K562 (cell line): ENCODE measurements at regions not wholly inside any gene's neighbourhood (a gene's known extent, or its start where the extent isn't known, plus 50 kb on each side); places are given as distances from the start of the nearest gene placed in this dataset.

Experiments
- ATAC-seq: fragments of 200-7000 bp; cut with Tn5 transposase; 3 replicates; pipeline ENCODE4 v1.9.1; 2020; ENCODE audit warnings: moderate library complexity
- BruUV-seq: library from RNA; stranded (reverse); fragments of 400-500 nt; replicated peaks from 2 replicates; lab custom pipeline; 2021; lab: Mats Ljungman, UMichigan
- CTCF ChIA-PET: fragments of 300-600 bp; formaldehyde crosslinking; extraction: SDS; loops from one replicate; lab custom pipeline; 2021; ENCODE audit warnings: low intra/inter-chr PET ratio; lab: Yijun Ruan, JAX
- POLR2A ChIA-PET: fragments of 300-600, 350-650 bp; sonication (Branson Sonifier 250); formaldehyde crosslinking; extraction: SDS; loops from one replicate; lab custom pipeline; 2021; ENCODE audit warnings: antibody characterized with exemption, inconsistent platforms; lab: Yijun Ruan, JAX
- DNase-seq, 4 experiments: peaks; one replicate each; pipeline versions ENCODE4 v3.0.0 to v3.0.0-alpha.2; 2011 to 2018; ENCODE audit warnings: low spot score in 3 of 4, mixed read lengths in 3 of 4; ENCODE audit errors: extremely low read depth in 1 of 4
- FAIRE-seq: peaks from 2 replicates; lab custom pipeline; 2011; peaks lifted over from hg19 to GRCh38; lab: Jason Lieb, UNC
- H2AFZ ChIP-seq: 2 replicates; pipeline ENCODE4 v1.6.0; 2011; ENCODE audit warnings: low read depth, low read length, control low read depth, inconsistent platforms
- H3K27ac ChIP-seq: fragments of 200-600 bp; 3 replicates; pipeline ENCODE4 v1.8.0; 2011; ENCODE audit warnings: low read depth, mild to moderate bottlenecking, control low read depth, inconsistent platforms, low read length, moderate library complexity, mixed read lengths; ENCODE audit errors: extremely low read depth
- H3K27me3 ChIP-seq, 2 experiments: fragments of 300-600 bp in 1 of 2; 2 replicates in 1 of 2; 3 replicates in 1 of 2; pipeline versions ENCODE4 v1.6.0 to v1.8.0; 2011; ENCODE audit warnings: inconsistent platforms in 2 of 2, low read length in 2 of 2, mild to moderate bottlenecking in 1 of 2, mixed read lengths in 1 of 2, moderate library complexity in 1 of 2; ENCODE audit not compliant: control insufficient read depth in 2 of 2, insufficient read depth in 2 of 2
- H3K36me3 ChIP-seq: fragments of 300-600 bp; 3 replicates; pipeline ENCODE4 v1.8.0; 2011; ENCODE audit warnings: mild to moderate bottlenecking, low read length, inconsistent platforms; ENCODE audit not compliant: control insufficient read depth, insufficient read depth
- H3K4me1 ChIP-seq, 2 experiments: fragments of 200-600 bp in 1 of 2; replicated peaks in 1 of 2; 2 replicates in 1 of 2; 3 replicates in 1 of 2; pipeline versions ENCODE4 v1.5.1 to v1.8.0; 2011; ENCODE audit warnings: inconsistent platforms in 2 of 2, low read length in 2 of 2, mild to moderate bottlenecking in 1 of 2, mixed read lengths in 1 of 2, moderate library complexity in 1 of 2; ENCODE audit not compliant: control insufficient read depth in 2 of 2, insufficient read depth in 2 of 2
- H3K4me2 ChIP-seq: 2 replicates; pipeline ENCODE4 v1.6.1; 2011; ENCODE audit warnings: low read length, control low read depth, inconsistent platforms, mixed read lengths; ENCODE audit not compliant: insufficient read depth
- H3K4me3 ChIP-seq: fragments of 200-600 bp; sonication (generic), shearing (Covaris generic); 2 replicates; pipeline ENCODE4 v1.5.1; 2016; ENCODE audit warnings: control low read depth, inconsistent platforms
- H3K79me2 ChIP-seq: fragments of 200-600 bp; 3 replicates; pipeline ENCODE4 v1.8.0; 2011; ENCODE audit warnings: low read length, inconsistent platforms; ENCODE audit not compliant: control insufficient read depth, insufficient read depth
- H3K9ac ChIP-seq, 2 experiments: 2 replicates each; pipeline versions ENCODE4 v1.6.0 to v1.6.1; 2011; ENCODE audit warnings: low read depth in 2 of 2, low read length in 2 of 2, control low read depth in 1 of 2, inconsistent platforms in 1 of 2, mild to moderate bottlenecking in 1 of 2, mixed read lengths in 1 of 2; ENCODE audit not compliant: insufficient read depth in 1 of 2
- H3K9me1 ChIP-seq: one replicate; pipeline ENCODE4 v1.6.0; 2011; ENCODE audit warnings: inconsistent platforms, mild to moderate bottlenecking, low read length, moderate library complexity; ENCODE audit not compliant: control insufficient read depth, insufficient read depth
- H3K9me3 ChIP-seq: replicated peaks from 2 replicates; pipeline ENCODE4 v1.5.1; 2011; ENCODE audit warnings: low read depth, low read length, inconsistent platforms; ENCODE audit not compliant: control insufficient read depth, insufficient read depth
- H4K20me1 ChIP-seq: replicated peaks from 2 replicates; pipeline ENCODE4 v1.6.1; 2011; ENCODE audit warnings: low read length, inconsistent platforms, mixed read lengths; ENCODE audit not compliant: control insufficient read depth, insufficient read depth
- E2F6 ChIP-seq, 2 experiments: IDR thresholded peaks; 2 replicates each; pipeline ENCODE4 v1.6.1; 2011; ENCODE audit warnings: borderline replicate concordance in 1 of 2, control low read depth in 1 of 2, low read depth in 1 of 2, low read length in 1 of 2, mild to moderate bottlenecking in 1 of 2, mixed read lengths in 1 of 2, moderate library complexity in 1 of 2; ENCODE audit not compliant: insufficient read depth in 1 of 2, insufficient read length in 1 of 2, poor library complexity in 1 of 2, severe bottlenecking in 1 of 2; ENCODE audit errors: extremely low read depth in 1 of 2
- FOXK2 ChIP-seq, 2 experiments: fragments of 450-650 bp; IDR thresholded peaks in 1 of 2; conservative IDR thresholded peaks in 1 of 2; 2 replicates each; pipeline ENCODE4 v1.6.1; 2016; ENCODE audit warnings: low read depth in 2 of 2, mild to moderate bottlenecking in 1 of 2
- MLX ChIP-seq, 2 experiments: fragments of 450-650 bp in 1 of 2; sonication (generic) in 1 of 2; formaldehyde crosslinking; conservative IDR thresholded peaks; 2 replicates each; pipeline versions ENCODE4 v1.4.0 to v1.8.1; 2020 to 2022; ENCODE audit warnings: mild to moderate bottlenecking in 1 of 2, missing genetic modification reagents in 1 of 2
- POLR2H ChIP-seq: IDR thresholded peaks from 2 replicates; pipeline ENCODE4 v1.6.1; 2016; ENCODE audit warnings: missing genetic modification characterization, low read depth, mild to moderate bottlenecking, control low read depth, missing compliant biosample characterization, moderate library complexity
- REST ChIP-seq, 2 experiments: fragments of 450-650 bp; formaldehyde crosslinking in 1 of 2; IDR thresholded peaks; 2 replicates each; pipeline versions ENCODE4 v1.4.0 to v1.6.1; 2014 to 2020; ENCODE audit warnings: mild to moderate bottlenecking in 2 of 2, borderline replicate concordance in 1 of 2, low read depth in 1 of 2
- RHOXF2B ChIP-seq: fragments of 250-450 bp; sonication (Bioruptor Pico); conservative IDR thresholded peaks from 2 replicates; pipeline ENCODE4 v1.5.1; 2021
- SLC30A9 ChIP-seq: fragments of 250-450 bp; sonication (Bioruptor Pico); IDR thresholded peaks from 2 replicates; pipeline ENCODE4 v1.8.0; 2022; ENCODE audit warnings: mild to moderate bottlenecking, moderate library complexity
- SP1 ChIP-seq: sonication (generic); formaldehyde crosslinking; IDR thresholded peaks from 2 replicates; pipeline ENCODE4 v1.8.1; 2022; ENCODE audit warnings: mild to moderate bottlenecking, missing genetic modification reagents
- STAG1 ChIP-seq: sonication (generic); formaldehyde crosslinking; IDR thresholded peaks from 2 replicates; pipeline ENCODE4 v1.5.0; 2020; ENCODE audit warnings: missing genetic modification reagents, borderline replicate concordance
- TAF9B ChIP-seq: fragments of 450-650 bp; IDR thresholded peaks from 2 replicates; pipeline ENCODE4 v1.6.1; 2018; ENCODE audit warnings: mild to moderate bottlenecking; ENCODE audit not compliant: partially characterized antibody
- WGBS: fragments of 100-300 bp; shearing (Covaris generic); methylation state at CpG from one replicate; pipeline ENCODE4 v1.1.6; 2016; ENCODE audit warnings: low coverage, mixed read lengths; ENCODE audit not compliant: insufficient coverage; ENCODE audit errors: missing lambda C conversion rate; 5-methylcytosine and 5-hydroxymethylcytosine counted together
- in situ Hi-C: fragments of 300-500 bp; cut with MboI; formaldehyde crosslinking; loops from 4 replicates; pipeline ENCODE4 v1.15.0; 2018; ENCODE audit warnings: inconsistent platforms, mixed read lengths
- intact Hi-C: fragments of 100-400 bp; cut with micrococcal nuclease; formaldehyde crosslinking; loops from 2 replicates; pipeline ENCODE4 v1.14.2; 2022

DNA sequence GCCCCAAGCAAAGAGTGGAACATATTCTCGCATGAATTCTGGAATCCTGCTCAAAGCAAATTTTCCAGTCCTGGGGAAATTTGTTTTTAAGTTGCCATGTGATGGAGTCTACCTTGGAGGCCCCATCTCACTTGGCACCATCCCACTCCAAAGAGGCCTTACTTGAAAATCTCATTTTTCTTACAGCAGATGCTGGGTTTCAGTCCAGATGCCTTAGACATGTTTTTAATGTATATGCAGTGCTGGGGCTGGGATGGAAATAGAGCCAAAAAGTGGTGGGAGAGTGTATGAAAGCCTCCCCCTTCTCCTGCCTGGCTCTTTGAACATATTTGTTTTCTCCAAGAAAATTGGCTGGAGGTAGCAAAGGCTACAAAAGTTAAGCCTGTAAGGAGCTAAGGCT, 493.7 kb downstream of the ENC1 start:
- Histone ChIP-seq H3K79me2 (no peaks in the 10 kb centered on the region), H3K4me2 (no peak overlapping the region), H2AFZ (no peak overlapping the region), H3K27me3 (peaks cover 0 to 4% of the 10 kb centered on the region in 2 experiments; a peak in 2 of 5 replicates), H3K9me1 (no peaks in the 10 kb centered on the region), H4K20me1 (no peaks in the 10 kb centered on the region), H3K9ac (no peak overlapping the region), H3K9me3 (no peaks in the 10 kb centered on the region), H3K27ac (no peak overlapping the region), H3K4me3 (no peak overlapping the region), H3K36me3 (no peaks in the 10 kb centered on the region), H3K4me1 (no peaks in the 10 kb centered on the region)
- DNase-seq, result no peak
- ChIA-PET CTCF (no interaction called here), POLR2A (no interaction called here)
- ATAC-seq, result no peak
- 4% methylated on average over 1 of the region's 1 CpG for WGBS
- no peak for FAIRE-seq
- intact Hi-C loops, result no loop called here
- in situ Hi-C loops, result no loop called here
- no TSS peak for BruUV-seq
- TF ChIP-seq TAF9B, result no peak
- no peak for TF ChIP-seq E2F6 (IDR thresholded peaks at IDR 0.05; ENCODE audit: borderline replicate concordance in 1 of 2, extremely low read depth in 1 of 2, insufficient read depth in 1 of 2, insufficient read length in 1 of 2, low read depth in 1 of 2, low read length in 1 of 2, poor library complexity in 1 of 2, severe bottlenecking in 1 of 2)
- no peak for TF ChIP-seq FOXK2 (conservative IDR thresholded peaks at IDR 0.05 in 1 of 2, IDR thresholded peaks at IDR 0.05 in 1 of 2; ENCODE audit: low read depth in 2 of 2)
- TF ChIP-seq REST (IDR thresholded peaks at IDR 0.05; ENCODE audit: borderline replicate concordance), result no peak
- TF ChIP-seq REST (CRISPR knock-in tag; IDR thresholded peaks at IDR 0.05; ENCODE audit: low read depth), result no peak
- no peak for TF ChIP-seq SP1
- no peak for TF ChIP-seq SLC30A9 (CRISPR knock-in tag)
- no peak for TF ChIP-seq MLX (CRISPR knock-in tag; conservative IDR thresholded peaks at IDR 0.05)
- no peak for TF ChIP-seq POLR2H (tag)
- no peak for TF ChIP-seq RHOXF2B (CRISPR knock-in tag)
- TF ChIP-seq STAG1 (CRISPR knock-in tag), result no peak
